HEK293 (cell line): ENCODE measurements at regions not wholly inside any gene's neighbourhood (a gene's known extent, or its start where the extent isn't known, plus 50 kb on each side); places are given as distances from the start of the nearest gene placed in this dataset.

ENCODE experiments used
- CTCF ChIP-seq: fragments of 450-650 bp; formaldehyde crosslinking; IDR thresholded peaks from 2 replicates; pipeline ENCODE4 v1.5.1; 2016; ENCODE audit warnings: missing biosample characterization, missing genetic modification characterization
- MEIS1 ChIP-seq: sonication (generic); formaldehyde crosslinking; IDR thresholded peaks from 2 replicates; pipeline ENCODE4 v1.8.1; 2022; ENCODE audit warnings: missing genetic modification reagents, mild to moderate bottlenecking, borderline replicate concordance
- MYNN ChIP-seq: fragments of 450-650 bp; formaldehyde crosslinking; IDR thresholded peaks from 2 replicates; pipeline ENCODE4 v1.5.1; 2016; ENCODE audit warnings: missing biosample characterization, missing genetic modification characterization, borderline replicate concordance
- WT1 ChIP-seq: fragments of 450-650 bp; formaldehyde crosslinking; IDR thresholded peaks from 2 replicates; pipeline ENCODE4 v1.5.1; 2016; ENCODE audit warnings: missing biosample characterization, missing genetic modification characterization
- ZNF292 ChIP-seq: fragments of 450-650 bp; formaldehyde crosslinking; IDR thresholded peaks from 2 replicates; pipeline ENCODE4 v1.5.1; 2016; ENCODE audit warnings: low read depth, missing biosample characterization, missing genetic modification characterization, borderline replicate concordance
- ZNF530 ChIP-seq: fragments of 450-650 bp; formaldehyde crosslinking; IDR thresholded peaks from 2 replicates; pipeline ENCODE4 v1.5.1; 2016; ENCODE audit warnings: low read depth, missing biosample characterization, missing genetic modification characterization
- ZSCAN23 ChIP-seq: fragments of 450-650 bp; formaldehyde crosslinking; IDR thresholded peaks from 2 replicates; pipeline ENCODE4 v1.5.1; 2016; ENCODE audit warnings: missing biosample characterization, missing genetic modification characterization

DNA sequence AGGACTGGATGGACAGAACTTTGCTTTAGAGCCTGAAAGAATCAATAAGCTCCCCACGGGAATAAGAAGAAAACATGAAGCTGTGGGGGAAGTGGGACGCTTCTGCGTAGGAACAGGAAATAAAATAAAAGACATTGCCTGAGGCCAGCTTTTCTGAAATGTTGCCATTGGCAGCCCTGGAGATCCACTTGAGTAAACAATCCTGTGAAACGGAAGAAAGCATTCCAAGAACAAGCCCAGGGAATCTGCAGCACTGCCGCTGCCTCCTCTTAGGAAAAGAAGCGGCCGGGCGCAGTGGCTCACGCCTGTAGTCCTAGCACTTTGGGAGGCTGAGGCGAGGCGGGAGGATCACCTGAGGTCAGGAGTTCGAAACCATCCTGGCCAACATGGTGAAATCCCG lies 182.3 kb upstream of the RALGAPA2 start:
- no peak for TF ChIP-seq MYNN (tag by site-specific recombination)
- no peak for TF ChIP-seq WT1 (tag by site-specific recombination)
- TF ChIP-seq ZSCAN23: no peak
- no peak for TF ChIP-seq MEIS1 (CRISPR knock-in tag)
- no peak for TF ChIP-seq CTCF (tag by site-specific recombination)
- no peak for TF ChIP-seq ZNF292 (tag by site-specific recombination)
- no peak for TF ChIP-seq ZNF530 (tag by site-specific recombination)
